ENCODE measurements at regions not wholly inside any gene's neighbourhood (a gene's known extent, or its start where the extent isn't known, plus 50 kb on each side); places are given as distances from the start of the nearest gene placed in this dataset.
"Not testable (repeated sequence)": the region's sequence is repeated elsewhere in the genome, so short reads cannot be mapped to it uniquely, and the experiment has no call there.

DNA sequence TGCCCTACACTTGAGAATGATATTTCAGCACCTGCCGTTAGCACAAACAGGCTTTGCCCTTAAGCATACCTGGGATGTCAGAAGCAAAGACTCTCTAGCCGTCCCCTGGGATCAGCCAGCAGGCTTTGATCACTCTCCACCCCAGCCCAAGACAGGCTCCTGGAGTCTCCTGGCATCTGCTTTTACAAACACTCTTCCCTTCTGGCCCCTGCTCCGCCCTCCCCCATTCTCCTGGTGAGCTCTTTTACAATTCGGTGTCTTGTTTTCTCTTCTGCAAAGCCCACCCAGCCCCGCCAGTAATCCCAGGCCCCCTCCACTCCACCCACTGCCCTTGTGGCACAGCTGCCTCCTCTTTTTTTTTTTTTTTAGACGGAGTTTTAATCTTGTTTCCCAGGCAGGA lies 50.4 kb downstream of the KATNIP start:
- DNase-seq: no peak

DNA sequence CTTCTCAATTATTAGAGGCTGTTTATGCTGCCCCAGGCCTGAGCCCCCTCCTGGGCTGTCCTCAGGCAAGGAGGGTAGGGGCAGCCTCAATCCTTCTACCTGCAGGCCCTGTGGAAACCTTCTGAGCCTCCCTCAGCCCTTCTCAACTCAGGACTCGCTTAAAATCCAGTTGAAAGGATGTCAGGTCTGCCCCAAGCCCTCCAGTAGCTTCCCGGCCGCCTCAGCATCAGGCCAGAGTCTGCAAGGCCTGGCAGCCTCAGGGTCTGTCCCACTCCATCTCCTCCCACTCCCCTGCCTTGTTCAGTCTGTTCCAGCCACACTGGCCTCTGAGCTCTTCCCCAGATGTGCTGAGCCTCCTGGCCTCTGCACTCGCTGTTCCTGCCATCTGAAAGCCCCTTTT lies 52.2 kb downstream of the KATNIP start:
- DNase-seq: no peak

- not testable (repeated sequence) for DNase-seq
These were observed 55.7 kb downstream of the KATNIP start for GRCh38 chr16:27605500-27606106.

GRCh38 chr16:27611340-27611739 lies 61.4 kb downstream of the KATNIP start:
- no peak for DNase-seq

GRCh38 chr16:27613238-27613791 lies 63.4 kb downstream of the KATNIP start:
- DNase-seq: no peak

DNA sequence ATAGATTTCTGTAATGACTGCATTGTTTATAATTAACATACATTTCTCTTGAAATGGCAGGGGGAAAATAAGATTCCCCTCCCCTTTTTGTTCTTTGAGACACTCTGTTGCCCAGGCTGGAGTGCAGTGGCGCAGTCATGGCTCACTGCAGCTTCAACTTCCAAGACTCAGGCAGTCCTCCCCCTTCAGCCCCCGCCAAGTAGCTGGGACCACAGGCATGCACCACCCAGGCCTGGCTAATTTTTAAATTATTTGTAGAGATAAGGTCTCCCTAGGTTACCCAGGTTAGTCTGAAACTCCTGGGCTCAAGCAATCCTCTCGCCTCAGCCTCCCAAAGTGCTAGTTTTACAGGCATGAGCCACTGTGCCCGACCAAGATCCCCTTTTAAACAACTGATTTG lies 67.7 kb downstream of the KATNIP start:
- DNase-seq: no peak

- no peak for DNase-seq
These were observed 68.2 kb downstream of the KATNIP start for GRCh38 chr16:27618165-27618564.

GRCh38 chr16:27618606-27619327 lies 68.8 kb downstream of the KATNIP start:
- DNase-seq: no peak

GRCh38 chr16:27620541-27620940 lies 70.6 kb downstream of the KATNIP start:
- no peak for DNase-seq

DNA sequence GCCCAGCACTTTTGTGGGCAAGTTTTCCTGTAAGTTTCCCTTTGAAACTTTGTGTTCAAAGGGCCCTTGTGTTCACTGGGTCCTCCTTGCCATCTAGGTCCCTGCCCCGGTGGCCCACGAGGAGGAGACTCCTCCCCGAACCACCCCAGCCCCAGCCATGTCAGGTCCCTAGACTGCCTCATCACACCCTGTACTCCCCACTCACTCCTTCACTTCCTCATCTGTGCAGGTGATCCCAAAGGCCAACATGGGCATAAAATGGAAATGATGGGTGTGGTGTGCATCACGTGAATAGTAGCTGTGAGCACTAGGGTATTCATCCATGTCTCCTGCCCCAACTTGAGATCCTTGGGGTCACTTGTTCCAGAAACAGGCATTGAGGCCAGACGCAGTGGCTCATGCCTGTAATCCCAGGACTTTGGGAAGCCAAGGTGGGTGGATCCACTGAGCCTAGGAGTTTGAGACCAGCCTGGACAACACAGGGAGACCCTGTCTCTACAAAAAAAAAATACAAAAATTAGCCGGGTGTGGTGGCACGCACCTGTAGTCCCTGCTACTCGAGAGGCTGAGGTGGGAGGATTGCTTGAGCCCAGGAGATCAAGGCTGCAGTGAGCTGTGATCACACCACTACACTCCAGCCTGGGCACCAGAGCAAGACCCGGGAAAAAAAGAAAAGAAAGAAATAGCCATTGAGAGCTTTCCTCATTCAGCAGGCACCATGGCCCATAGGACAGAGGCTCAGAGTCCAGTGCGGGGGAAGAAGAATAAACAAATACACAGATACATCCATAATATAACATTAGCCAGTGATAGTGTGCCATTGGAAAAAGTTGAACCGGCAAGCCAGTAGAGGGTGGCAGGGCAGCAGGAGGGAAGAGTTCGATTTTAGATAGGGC lies 74.5 kb downstream of the KATNIP start:
- no peak for DNase-seq

GRCh38 chr16:27625050-27625697 lies 75.2 kb downstream of the KATNIP start:
- no peak for DNase-seq

DNA sequence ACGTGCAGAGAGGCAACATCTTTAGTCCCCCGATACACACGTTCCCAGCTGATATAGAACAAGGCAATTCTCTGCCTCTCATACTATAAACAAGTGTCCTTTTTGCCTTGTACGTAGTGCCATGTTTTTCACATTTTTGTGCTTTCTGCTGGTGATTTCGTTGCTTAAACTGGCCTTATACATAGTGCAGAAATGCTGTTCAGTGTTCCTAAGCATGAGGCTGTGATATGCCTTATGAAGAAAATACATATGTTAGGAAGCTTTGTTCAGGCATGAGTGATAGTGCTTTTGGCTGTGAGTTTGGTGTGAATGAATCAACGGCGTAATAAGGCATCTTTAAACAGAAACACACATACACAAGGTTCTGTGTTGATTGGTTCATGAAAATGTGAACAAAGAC lies 77.2 kb downstream of the KATNIP start:
- DNase-seq: no peak

- no peak for DNase-seq
These were observed 78.4 kb downstream of the KATNIP start for GRCh38 chr16:27628241-27628942.

DNA sequence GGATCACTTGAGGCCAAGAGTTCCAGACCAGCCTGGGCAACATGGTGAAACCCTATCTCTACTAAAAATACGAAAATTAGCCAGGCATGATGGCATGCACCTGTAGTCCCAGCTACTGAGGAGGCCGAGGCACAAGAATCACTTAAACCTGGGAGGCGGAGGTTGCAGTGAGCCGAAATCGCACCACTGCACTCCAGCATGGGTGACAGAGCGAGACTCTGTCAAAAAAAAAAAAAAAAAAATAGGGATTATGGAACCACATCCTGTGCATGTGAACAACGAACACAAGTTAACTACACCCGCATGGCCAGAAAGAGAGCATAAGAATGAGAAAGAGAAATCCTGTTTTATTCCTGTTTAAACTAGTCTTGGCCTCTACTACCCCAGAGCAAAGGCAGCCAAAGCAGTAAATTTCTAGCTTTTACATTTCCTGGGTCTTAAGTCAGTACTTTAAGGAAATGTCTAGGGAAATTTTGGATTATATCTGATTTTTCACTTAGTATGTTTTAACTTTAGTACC lies 79.1 kb downstream of the KATNIP start:
- DNase-seq: not testable (repeated sequence)

GRCh38 chr16:27632216-27632615 lies 82.3 kb downstream of the KATNIP start:
- DNase-seq: no peak

GRCh38 chr16:27633221-27633620 lies 83.3 kb downstream of the KATNIP start:
- no peak for DNase-seq

DNA sequence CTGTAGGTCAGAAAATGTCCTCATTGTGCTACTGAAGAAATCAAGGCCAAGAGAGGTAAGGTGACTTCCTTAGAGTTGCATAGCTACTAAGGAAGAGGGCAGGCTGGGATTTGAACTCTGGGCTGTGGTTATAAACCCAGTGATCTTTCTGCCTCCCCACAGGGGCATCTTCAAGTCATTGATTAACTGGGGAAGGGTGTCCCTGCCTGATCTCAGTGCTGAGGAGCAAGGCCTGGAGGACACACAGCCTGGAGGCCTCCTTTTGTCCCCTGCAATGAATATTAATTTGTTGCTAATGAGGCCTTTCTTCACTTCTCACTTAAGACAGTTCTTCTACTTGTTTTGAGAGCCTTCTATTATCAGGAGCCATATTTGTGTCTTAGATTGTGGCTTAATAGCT lies 83.8 kb downstream of the KATNIP start:
- DNase-seq: no peak

DNA sequence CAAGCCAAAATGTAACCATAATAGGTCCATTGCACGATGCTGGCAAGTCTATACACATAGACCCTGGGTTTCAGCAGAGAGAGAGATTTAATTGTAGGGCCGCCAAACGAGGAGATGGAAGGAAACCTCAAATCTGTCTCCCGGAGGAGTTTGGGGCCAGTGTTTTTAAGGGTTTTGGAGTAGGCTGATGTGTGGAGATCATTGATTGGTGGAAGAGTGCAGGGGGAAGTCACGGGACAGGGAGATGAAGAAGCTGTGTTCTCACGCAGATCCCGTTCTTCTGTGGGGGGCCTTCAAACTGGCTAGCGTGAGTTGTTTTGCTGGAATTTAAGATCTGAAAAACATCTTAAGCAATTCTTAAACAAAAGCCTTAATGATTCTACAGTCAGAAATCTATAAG lies 84.8 kb downstream of the KATNIP start:
- no peak for DNase-seq

GRCh38 chr16:27636453-27637240 lies 86.7 kb downstream of the KATNIP start:
- no peak for DNase-seq

DNA sequence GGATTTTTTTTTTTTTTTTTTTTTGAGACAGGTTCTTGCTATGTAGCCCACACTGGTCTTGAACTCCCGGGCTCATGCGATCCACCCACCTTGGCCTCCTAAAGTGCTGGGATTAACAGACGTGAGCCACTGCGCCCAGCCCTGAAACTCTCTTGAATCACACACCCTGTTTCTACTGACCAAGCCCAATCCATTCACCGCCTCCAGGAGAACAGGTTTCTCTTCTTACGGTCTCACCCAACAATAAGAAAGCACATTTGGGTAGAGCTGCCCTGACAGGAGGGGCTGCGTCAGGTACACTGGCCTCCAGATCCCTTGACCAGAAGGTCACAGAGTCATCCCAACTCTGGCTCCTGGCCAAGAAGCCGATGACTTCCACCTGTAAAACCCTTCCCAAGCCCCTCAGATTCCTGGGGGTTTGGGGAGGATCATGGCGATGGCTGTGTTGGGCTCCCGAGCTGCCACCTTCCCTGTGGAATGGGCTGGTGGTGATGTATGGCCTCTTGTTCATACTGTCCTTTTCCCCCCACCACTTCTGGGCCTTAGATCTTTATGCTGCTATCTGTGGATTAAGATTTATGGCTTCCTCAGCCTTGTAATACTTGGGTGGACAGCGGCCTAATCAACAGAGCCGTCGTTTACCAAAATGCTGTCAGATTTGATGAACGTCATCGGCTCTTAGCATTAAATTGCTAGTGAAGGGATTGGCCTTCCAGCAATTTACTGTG lies 89.1 kb downstream of the KATNIP start:
- no peak for DNase-seq
